Glomerular visceral epithelial cell (primary cell): ENCODE measurements at regions not wholly inside any gene's neighbourhood (a gene's known extent, or its start where the extent isn't known, plus 50 kb on each side); places are given as distances from the start of the nearest gene placed in this dataset.
"Not testable (repeated sequence)": the region's sequence is repeated elsewhere in the genome, so short reads cannot be mapped to it uniquely, and the experiment has no call there.

Source experiments
- DNase-seq: peaks from one replicate; pipeline ENCODE4 v3.0.0-alpha.2; 2016; ENCODE audit errors: extremely low spot score

DNA sequence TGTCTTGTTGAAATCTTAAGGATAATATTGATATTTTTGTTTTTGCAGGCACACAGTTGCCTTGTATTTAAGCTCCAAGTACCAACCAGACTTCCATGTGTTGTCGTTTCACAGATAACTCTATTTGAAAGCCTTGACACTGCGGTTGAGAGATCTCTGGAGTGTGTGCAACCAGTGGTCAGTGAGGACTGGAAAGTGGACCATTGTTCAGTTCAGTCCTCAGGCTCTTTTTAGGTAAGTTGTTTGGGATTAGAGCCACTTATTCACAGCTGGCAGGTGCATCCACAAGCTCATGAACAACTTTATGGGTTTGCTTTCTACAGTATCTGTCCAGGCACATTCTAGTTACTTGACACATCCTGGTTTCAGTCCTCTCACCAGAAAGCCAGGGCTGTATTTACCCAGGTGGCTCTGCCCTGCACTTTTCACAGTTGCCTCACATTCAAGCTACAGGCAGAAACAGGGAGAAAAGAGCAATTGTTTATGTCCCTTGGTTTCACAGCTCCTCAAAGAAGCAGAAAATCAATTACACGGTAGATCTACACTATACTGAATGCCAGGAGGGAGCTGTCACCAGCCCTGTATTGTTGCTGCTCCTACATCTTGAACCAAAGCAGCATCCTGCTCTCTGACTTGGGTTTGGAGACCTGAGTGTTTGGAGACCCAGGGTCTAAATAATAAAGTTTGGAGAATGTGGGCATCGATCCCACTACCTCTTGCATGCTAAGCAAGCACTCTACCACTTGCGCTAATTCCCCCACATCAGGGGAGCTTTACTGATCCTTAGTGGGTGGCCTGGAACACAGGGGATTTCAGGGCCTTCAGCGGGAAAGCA is 543.3 kb downstream of the PRIM2 start:
- not testable (repeated sequence) for DNase-seq

DNA sequence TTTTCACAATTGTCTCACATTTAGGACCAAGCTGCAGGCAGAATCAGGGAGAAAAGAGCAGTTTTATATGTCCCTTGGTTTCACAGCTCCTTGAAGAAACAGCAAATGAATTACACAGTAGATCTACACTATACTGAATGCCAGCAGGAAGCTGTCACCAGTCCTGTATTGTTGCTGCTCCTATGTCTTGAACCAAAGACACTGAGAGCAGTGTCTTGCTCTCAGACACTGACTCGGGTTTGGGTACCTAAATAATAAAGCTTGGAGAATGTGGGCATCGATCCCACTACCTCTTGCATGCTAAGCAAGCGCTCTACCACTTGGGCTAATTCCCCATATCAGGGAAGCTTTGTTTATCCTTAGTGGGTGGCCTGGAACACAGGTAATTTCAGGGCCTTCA is 552.7 kb downstream of the PRIM2 start:
- DNase-seq: not testable (repeated sequence)

DNA sequence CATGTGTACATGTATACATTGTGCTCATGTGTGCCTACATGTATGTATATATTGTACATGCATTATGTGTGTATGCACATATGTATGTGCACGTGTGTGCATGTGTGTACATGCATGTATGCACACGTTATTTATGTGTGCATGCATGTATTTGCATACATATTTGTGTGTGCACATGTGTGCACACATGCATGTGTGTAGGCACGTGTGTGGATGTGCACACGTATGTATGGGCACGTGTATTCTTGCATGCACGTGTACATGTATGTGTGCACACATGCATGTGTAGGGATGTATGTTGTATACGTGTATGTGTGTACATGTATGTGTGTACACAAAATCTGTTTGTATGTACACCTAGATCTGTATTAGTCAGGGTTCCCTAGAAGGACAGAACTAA is 556.0 kb downstream of the PRIM2 start:
- DNase-seq: not testable (repeated sequence)

DNA sequence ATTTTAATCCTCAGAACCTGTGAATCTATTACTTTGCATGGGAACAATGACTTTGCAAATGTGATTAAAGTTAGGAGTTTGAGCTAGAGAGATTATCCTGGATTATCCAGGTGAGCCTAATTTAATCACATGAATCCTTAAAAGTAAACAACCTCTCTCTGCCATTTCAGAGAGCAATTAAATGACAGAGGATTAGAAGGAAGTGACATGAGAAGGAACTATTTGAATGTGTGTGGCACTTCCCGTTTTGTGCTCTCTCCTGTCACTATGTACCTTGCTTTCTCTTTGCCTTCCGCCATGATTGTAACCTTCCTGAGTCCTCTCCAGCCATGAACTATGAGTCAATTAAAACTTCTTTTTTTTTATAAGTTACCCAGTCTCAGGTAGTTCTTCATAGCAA is 559.2 kb downstream of the PRIM2 start:
- DNase-seq: not testable (repeated sequence)

DNA sequence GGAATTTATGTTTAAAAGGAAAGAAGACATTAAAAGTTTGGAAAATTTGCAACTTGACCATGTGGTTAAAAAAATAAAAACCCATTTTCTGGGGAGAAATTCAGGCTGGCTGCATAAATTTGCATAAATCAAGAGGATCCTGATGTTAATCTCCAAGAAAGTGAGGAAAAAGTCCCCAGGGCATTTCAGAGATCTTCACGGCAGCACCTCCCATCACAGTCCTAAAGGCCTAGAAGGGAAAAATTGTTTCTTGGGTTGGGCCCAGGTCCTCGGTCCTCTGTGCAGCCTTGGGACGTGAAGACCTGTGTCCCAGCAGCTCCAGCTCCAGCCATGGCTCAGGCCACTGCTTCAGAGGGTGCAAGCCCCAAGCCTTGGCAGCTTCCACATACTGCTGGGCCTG is 560.3 kb downstream of the PRIM2 start:
- not testable (repeated sequence) for DNase-seq

DNA sequence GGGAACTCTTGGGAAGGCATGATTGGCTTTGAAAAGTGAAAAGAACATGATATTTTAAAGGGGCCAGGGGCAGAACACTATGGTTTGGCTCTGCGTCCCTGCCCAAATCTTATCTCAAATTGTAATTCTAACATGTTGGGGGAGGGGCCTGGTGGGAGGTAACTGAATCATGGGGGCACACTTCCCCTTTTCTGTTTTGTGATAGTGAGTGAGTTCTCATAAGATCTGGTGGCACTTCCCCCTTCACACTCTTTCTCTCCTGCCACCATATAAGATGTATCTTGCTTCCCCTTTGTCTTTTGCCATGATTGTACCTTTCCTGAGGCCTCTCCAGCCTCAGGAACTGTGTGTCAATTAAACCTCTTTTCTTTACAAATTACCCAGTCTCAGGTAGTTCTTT is 561.4 kb downstream of the PRIM2 start:
- DNase-seq: not testable (repeated sequence)

DNA sequence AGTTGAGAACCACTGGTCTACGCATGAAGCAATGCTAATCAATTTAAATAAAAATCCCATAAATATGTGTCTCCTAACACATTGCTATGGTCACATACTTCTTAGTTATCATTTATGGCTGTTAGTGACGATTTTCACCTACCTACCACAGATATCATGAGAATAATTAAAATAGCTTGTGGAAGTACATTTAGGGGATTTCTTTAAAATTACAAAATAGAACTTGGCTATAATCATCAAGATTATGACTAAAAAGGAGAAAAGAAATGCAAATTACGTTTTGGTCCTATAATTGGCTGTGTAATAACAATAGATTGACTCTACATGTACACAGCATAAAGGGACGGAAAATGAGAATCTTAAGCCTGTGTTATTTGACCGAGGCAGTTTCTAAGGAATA is 581.4 kb downstream of the PRIM2 start:
- DNase-seq: not testable (repeated sequence)

DNA sequence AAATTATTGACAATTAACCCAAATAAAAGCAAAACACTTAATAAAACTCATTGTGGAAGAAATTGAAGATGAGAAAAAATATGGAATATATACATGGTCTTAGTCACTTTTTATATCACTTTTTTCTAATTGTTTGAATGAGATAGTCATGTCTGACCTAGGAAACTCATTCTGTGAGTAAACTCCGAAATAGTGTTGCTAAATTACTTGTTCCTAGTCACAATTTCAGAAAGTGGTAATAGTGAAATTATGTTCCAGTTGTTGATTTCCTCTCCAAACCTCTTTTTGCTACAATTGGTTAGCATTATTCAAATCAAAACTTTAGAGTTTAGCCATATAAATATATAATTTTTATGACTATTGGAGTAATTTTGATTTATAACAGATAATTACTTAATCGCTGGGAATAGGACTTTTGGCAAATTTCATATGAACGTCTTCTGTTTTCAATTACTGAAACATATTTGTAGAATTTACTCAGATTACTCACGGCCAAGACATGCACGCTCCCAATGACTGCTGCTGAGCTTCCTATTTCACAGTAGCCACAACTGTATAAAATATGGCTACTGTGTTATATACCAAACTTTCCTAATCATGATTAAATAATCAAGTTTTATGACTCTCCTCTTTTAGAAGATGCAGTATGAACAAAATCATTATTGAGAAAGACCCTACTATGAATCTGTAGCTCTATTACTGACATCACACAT is 583.4 kb downstream of the PRIM2 start:
- not testable (repeated sequence) for DNase-seq

DNA sequence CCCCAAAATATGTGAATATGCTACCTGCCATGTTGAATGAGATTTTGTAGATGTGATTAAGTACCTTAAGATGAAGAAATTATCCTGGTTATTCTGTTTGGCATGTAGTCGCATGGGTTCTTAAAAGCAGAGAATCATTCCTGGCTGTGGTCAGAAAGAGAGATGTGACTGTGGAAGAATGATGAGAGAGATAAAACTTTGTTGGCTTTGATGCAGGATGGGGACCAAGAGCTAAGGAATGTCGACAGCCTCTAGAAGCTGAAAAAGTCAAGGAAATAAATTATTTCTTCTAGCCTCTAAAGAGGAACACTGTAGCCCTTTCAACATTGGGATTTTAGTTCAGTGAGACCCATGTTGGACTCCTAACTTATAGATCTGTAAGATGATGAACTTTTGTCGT is 584.0 kb downstream of the PRIM2 start:
- not testable (repeated sequence) for DNase-seq

DNA sequence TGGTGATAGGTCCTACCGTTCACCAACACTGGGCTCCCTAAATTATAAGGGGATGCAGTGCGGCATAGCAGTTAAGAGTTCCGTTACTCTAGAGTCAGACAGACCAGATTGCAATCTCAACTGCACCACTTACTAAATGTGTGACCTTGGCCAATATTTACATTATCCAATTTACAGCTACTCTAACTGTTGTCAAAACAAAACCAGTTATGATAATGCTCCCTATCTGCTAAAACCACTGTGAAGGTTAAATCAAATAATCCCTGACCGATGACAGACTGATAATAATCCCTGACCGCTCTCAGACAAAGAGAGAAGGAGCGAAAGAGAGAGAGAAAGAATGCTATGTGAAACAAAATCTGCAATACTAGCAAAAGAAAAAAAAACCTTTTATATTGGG is 586.9 kb downstream of the PRIM2 start:
- not testable (repeated sequence) for DNase-seq

DNA sequence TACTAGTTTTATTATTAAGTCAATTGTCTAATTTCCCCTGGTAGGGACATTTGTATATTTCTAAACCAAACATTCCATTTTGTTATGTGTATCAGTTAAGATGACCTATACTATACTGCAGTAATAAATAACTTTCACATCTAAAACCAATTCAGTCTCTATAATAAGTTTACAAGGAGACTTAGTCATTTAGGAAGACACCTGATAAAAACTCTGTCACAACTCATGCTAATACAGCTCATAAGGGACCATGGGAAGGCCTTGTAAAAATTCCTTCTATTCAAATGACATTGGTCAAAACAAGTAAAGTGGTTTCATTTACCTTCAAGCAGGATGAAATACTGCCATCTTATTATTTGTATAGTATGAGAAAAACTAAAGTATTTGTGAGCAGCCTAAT is 597.9 kb downstream of the PRIM2 start:
- not testable (repeated sequence) for DNase-seq

DNA sequence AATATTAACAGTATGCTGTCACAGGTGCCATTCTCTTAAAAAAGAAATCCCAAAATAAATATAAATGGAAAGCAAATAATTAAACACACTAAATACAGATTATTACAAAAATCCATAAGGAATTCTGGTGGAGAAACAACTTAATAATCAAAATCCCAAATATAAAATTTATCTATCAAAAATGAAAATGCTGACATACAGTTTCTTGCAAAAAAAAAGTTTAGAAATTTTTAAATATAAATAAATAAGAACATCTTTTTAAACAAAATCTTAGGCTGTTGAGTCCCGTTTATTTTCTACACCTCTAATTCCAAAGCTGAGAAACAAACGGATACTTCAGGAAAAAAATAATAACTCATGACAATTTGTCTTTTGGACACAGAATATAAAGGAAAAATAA is 625.5 kb downstream of the PRIM2 start:
- DNase-seq: not testable (repeated sequence)

DNA sequence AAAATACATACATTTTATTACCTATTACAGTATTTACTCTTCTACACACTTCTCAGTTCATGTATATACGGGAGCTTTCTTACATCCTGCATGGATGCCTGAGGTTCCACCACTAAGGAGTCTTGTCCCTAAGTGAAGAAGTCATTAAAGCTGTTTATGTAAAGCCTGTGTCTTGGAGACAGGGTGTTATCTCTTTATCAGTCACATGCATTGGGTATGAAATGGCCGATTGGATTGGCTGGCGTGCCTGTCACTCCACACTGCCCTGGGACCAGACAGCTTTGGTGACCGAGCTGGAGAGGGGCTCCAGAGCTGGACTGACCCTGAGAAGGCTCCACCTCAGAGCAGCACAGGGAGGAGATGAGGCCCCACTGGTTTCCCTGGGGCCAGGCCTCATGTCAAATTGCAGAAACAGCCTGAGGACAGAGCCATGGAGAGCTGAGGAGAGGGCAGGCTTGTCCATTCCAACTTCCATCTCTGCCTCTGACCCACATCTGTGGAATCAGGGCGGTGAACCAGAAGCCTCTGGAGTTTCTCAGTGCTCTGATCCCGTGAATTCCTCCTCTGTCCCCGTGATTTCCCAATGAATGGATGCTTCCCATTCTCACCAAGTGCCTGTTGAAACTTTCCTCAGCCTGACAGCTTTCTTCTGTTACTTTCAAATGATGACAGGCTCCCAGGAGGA is 628.8 kb downstream of the PRIM2 start:
- not testable (repeated sequence) for DNase-seq

DNA sequence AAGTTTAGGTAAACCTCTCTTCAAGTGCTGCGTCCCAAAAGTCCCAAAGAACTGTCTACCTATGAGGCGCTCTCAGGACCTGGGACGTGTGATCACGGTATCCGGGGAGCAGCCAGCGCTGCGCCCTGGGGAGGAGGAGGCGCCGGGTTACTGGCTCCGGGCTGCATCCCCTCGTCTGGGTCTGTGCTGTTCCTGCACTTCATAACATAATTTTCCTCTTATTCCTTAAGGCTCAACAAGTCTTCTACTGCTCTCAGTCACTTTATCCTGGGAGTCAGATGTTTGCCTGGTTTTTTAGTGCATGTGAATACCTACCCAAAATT is 629.3 kb downstream of the PRIM2 start:
- not testable (repeated sequence) for DNase-seq

DNA sequence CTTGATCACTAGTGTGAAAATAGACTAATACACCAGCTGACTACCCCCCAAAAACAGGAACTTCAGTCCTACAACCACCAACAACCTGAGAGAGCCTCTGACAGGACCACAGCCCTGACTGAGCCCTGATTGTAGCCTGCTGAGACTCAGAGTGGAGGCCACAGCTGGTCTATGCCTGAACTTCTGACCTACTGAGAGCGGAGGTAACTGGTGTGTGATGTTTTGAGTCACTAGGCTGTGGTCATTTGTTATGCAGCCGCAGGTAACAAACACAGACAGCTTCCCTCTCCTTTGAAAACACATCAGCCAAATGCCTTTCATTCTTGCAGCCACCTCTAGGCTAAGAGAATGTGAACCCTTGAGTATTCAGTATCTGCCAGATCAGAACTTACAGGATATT is 631.1 kb downstream of the PRIM2 start:
- not testable (repeated sequence) for DNase-seq

DNA sequence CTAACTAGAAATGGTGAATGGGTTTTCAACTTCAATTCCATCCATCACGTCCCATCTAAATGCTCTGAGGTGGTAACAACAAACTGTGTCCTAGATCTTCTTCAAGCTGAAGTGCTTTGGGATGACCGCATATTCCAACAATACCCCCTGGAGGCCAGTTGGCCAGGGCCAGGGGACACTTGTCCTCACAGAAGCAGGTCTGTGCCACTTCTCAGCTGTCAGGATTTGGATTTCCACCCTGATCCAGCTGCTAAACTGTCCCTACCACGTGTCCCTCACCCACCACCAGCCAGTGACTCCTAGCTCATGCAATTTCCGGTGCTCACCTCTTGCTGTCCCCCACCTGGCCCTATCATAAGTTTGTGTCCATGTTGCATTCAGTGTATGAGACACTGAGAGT is 633.0 kb downstream of the PRIM2 start:
- DNase-seq: not testable (repeated sequence)

DNA sequence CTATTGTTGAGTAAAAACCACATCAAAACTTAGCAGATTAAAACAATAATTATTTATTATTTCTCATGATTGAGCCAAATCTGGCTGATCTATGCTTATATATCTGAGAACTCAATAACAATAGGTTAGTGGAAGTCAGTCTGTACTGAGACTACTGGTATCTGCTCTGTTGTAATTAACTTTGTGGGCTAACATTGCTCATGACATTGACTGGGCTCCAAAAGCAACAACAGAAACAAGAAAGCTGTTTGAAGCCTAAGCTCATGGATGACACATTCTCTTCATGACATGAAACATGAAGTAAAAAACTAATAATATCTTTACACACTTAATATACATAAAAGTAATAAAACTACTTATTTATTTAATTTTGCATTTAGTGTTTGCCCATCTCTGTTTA is 649.3 kb downstream of the PRIM2 start:
- not testable (repeated sequence) for DNase-seq

DNA sequence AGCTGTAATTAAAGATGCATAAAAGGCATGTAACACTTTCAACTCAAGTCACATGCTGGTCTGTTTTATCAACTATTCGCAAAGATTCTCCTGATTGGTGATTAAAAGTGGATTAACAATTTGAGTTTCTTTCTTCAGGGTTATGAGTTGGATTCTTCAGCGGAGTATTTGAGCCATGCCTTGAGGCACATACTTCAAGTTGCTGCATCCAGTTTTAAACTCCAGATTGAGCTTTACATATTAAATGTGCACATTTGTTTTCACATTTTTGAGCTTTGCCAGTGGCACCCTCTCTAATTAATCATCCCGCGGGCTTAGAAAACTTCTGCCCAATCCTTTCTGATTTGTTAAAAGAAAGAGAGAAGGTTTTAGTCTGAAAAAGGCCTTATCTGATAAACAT is 654.5 kb downstream of the PRIM2 start:
- DNase-seq: not testable (repeated sequence)

DNA sequence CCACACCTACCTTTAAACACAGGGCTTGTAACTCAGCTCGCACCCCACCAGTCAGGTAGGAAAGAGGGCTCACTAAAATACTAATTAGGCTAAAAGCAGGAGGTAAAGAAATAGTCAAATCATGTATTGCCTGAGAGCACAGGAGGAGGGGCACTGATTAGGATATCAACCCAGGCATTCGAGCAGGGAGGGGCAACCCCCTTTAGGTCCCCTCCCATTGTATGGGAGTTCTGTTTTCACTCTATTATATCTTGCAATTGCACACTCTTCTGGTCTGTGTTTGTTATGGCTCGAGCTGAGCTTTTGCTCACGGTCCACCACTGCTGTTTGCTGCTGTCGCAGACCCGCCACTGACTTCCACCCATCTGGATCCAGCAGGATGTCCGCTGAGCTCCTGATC is 657.2 kb downstream of the PRIM2 start:
- DNase-seq: no peak

DNA sequence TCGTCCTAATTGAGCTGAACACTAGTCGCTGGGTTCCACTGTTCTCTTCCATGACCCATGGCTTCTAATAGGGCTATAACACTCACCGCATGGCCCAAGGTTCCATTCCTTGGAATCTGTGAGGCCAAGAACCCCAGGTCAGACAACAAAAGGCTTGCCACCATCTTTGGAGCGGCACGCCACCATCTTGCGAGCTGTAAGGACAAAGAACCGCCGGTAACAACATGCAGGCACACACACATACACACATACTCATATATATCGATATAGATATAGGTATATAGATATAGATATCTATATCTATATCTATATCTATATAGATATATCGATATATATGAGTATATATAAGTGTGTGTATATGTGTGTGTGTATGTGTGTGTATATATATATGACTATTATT is 657.7 kb downstream of the PRIM2 start:
- not testable (repeated sequence) for DNase-seq

DNA sequence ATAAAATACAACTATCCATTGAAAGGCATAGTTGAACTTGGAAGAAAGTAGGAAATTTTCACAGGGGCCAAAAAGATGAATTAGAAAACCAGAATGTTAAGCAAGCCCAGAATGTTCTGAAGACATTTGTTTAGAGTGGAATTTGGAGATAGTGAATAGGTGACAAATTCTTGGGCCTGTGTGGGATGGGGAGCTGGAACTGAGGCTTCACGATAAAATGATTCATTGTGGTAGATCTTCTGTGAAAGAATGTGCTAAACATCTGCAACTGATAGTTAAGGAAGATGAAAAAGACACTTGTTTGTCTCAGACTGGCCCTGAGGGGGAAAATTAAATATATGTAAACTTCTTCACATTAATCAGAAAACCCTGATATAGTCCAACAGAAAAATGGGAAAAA is 658.9 kb downstream of the PRIM2 start:
- DNase-seq: not testable (repeated sequence)

DNA sequence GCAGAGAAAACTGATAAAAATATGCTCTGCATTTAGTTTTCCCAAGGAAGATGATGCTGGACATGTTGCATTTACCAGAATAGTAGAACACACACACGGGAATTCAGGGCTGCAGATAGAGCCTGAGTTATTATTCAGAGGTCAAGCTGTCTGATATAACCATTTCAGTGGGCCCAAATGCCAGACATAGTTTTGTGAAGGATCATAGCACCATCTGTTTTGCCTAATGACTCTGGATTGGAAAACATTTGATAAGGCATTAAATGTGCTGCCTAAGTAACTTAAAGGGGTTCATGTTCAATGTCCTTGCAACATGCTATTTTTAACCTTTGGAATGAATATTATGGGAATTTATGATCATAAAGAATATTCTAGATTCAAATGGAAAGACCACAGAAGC is 666.2 kb downstream of the PRIM2 start:
- not testable (repeated sequence) for DNase-seq

DNA sequence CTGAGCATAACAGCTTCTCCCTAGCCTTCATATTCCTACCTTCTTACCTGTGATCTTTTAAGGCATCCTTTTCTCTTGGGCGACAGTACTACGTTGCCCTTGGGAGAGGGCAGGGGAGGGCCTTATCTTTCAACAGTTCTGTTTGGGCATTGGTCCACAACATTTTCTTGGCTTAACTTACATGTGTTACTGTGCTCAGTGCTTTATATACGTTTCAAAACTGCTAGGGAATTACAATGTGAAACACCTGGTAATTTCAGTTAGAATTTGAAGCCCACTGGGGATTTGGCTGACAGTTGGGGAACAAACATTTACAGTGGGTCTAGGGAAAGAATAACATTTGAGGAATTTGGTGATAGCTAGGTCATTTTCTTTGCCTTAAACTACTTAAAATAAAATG is 667.1 kb downstream of the PRIM2 start:
- DNase-seq: not testable (repeated sequence)
